Glomerular visceral epithelial cell (primary cell): ENCODE measurements at regions not wholly inside any gene's neighbourhood (a gene's known extent, or its start where the extent isn't known, plus 50 kb on each side); places are given as distances from the start of the nearest gene placed in this dataset.
"Not testable (repeated sequence)": the region's sequence is repeated elsewhere in the genome, so short reads cannot be mapped to it uniquely, and the experiment has no call there.

ENCODE experiments used
- DNase-seq: peaks from one replicate; pipeline ENCODE4 v3.0.0-alpha.2; 2016; ENCODE audit errors: extremely low spot score

GRCh38 chr1:115534106-115534505, 107.7 kb upstream of the VANGL1 start:
- DNase-seq, result peak; percentile 72

- no peak for DNase-seq
Measured at GRCh38 chr1:115531631-115532264, 110.0 kb upstream of the VANGL1 start.

GRCh38 chr1:115530407-115530806, 111.4 kb upstream of the VANGL1 start:
- no peak for DNase-seq

- no peak for DNase-seq
Measured at GRCh38 chr1:115529216-115529897, 112.4 kb upstream of the VANGL1 start.

GRCh38 chr1:115528336-115528735, 113.4 kb upstream of the VANGL1 start:
- DNase-seq, result not testable (repeated sequence)

GRCh38 chr1:115527746-115528145, 114.0 kb upstream of the VANGL1 start:
- no peak for DNase-seq

GRCh38 chr1:115526900-115527299, 114.9 kb upstream of the VANGL1 start:
- no peak for DNase-seq

GRCh38 chr1:115524236-115524635, 117.5 kb upstream of the VANGL1 start:
- no peak for DNase-seq

- no peak for DNase-seq
Measured at GRCh38 chr1:115522386-115522785, 119.4 kb upstream of the VANGL1 start.

GRCh38 chr1:115515270-115515669, 126.5 kb upstream of the VANGL1 start:
- DNase-seq, result no peak

- DNase-seq, result not testable (repeated sequence)
Measured at GRCh38 chr1:115510226-115510625, 131.5 kb upstream of the VANGL1 start.

- no peak for DNase-seq
Measured at GRCh38 chr1:115507901-115508300, 133.9 kb upstream of the VANGL1 start.

GRCh38 chr1:115506924-115507589, 134.7 kb upstream of the VANGL1 start:
- peak; percentile 54 for DNase-seq

GRCh38 chr1:115506518-115506917, 135.3 kb upstream of the VANGL1 start:
- no peak for DNase-seq

GRCh38 chr1:115505148-115505571, 136.6 kb upstream of the VANGL1 start:
- no peak for DNase-seq

- not testable (repeated sequence) for DNase-seq
Measured at GRCh38 chr1:115502183-115502582, 139.6 kb upstream of the VANGL1 start.

GRCh38 chr1:115501476-115501875, 140.3 kb upstream of the VANGL1 start:
- DNase-seq, result no peak

- no peak for DNase-seq
Measured at GRCh38 chr1:115499253-115499652, 142.5 kb upstream of the VANGL1 start.

GRCh38 chr1:115496904-115497527, 144.8 kb upstream of the VANGL1 start:
- DNase-seq, result peak; percentile 90

GRCh38 chr1:115495625-115496024, 146.1 kb upstream of the VANGL1 start:
- peak; percentile 36 for DNase-seq

GRCh38 chr1:115495111-115495510, 146.7 kb upstream of the VANGL1 start:
- DNase-seq, result no peak

GRCh38 chr1:115493834-115494233, 147.9 kb upstream of the VANGL1 start:
- DNase-seq, result no peak
